Loucy (cell line): ENCODE measurements at regions not wholly inside any gene's neighbourhood (a gene's known extent, or its start where the extent isn't known, plus 50 kb on each side); places are given as distances from the start of the nearest gene placed in this dataset.

ENCODE experiments used
- CTCF ChIP-seq: fragments of 200-600 bp; sonication (generic); conservative IDR thresholded peaks from 2 replicates; pipeline ENCODE4 v1.5.1; 2014; ENCODE audit warnings: mild to moderate bottlenecking, antibody characterized with exemption, low read length
- EZH2phosphoT487 ChIP-seq: fragments of 200-600 bp; IDR thresholded peaks from 2 replicates; pipeline ENCODE4 v1.6.1; 2018; ENCODE audit warnings: antibody characterized with exemption, mild to moderate bottlenecking, moderate library complexity, borderline replicate concordance

GRCh38 chr7:52140851-52141250 lies 824.2 kb upstream of the COBL start:
- TF ChIP-seq CTCF (no peak), EZH2phosphoT487 (no peak)
